ENCODE measurements at regions not wholly inside any gene's neighbourhood (a gene's known extent, or its start where the extent isn't known, plus 50 kb on each side); places are given as distances from the start of the nearest gene placed in this dataset.
"Not testable (repeated sequence)": the region's sequence is repeated elsewhere in the genome, so short reads cannot be mapped to it uniquely, and the experiment has no call there.

- Histone ChIP-seq H3K9me3 (ENCODE audit: insufficient read depth, low read length) (no peaks in the 10 kb centered on the region), H3K36me3 (ENCODE audit: insufficient read depth, insufficient read length, low read length) (no peaks in the 10 kb centered on the region), H3K9ac (ENCODE audit: insufficient read length, low read depth) (no peak overlapping the region), H3K4me1 (ENCODE audit: insufficient read depth, insufficient read length) (no peaks in the 10 kb centered on the region), H3K4me3 (ENCODE audit: insufficient read length, low read depth) (no peak overlapping the region), H3K27me3 (ENCODE audit: insufficient read depth, insufficient read length) (no peaks in the 10 kb centered on the region)
- TF ChIP-seq YY1 (IDR thresholded peaks at IDR 0.05; ENCODE audit: insufficient read depth, insufficient read length): no peak
- no peak for TF ChIP-seq SUZ12 (IDR thresholded peaks at IDR 0.05; ENCODE audit: extremely low read depth, insufficient read depth, insufficient read length)
- no peak for TF ChIP-seq ZNF274 (IDR thresholded peaks at IDR 0.05; ENCODE audit: low read depth, low read length)
- DNase-seq (ENCODE audit: low read depth, low spot score): no peak
Measured at GRCh38 chrX:3522101-3522650, 175.7 kb upstream of the MXRA5 start.

GRCh38 chrX:3521396-3521795 is 174.9 kb upstream of the MXRA5 start:
- no peak for DNase-seq (ENCODE audit: low read depth, low spot score)
- no peak overlapping the region for H3K4me3 ChIP-seq (ENCODE audit: insufficient read length, low read depth)
- H3K9me3 ChIP-seq (ENCODE audit: insufficient read depth, low read length): no peaks in the 10 kb centered on the region
- no peaks in the 10 kb centered on the region for H3K36me3 ChIP-seq (ENCODE audit: insufficient read depth, insufficient read length, low read length)
- no peak overlapping the region for H3K9ac ChIP-seq (ENCODE audit: insufficient read length, low read depth)
- H3K4me1 ChIP-seq (ENCODE audit: insufficient read depth, insufficient read length): no peaks in the 10 kb centered on the region
- TF ChIP-seq SUZ12 (IDR thresholded peaks at IDR 0.05; ENCODE audit: extremely low read depth, insufficient read depth, insufficient read length): no peak
- TF ChIP-seq ZNF274 (IDR thresholded peaks at IDR 0.05; ENCODE audit: low read depth, low read length): no peak
- TF ChIP-seq YY1 (IDR thresholded peaks at IDR 0.05; ENCODE audit: insufficient read depth, insufficient read length): no peak
- no peaks in the 10 kb centered on the region for H3K27me3 ChIP-seq (ENCODE audit: insufficient read depth, insufficient read length)

- H3K9me3 ChIP-seq (ENCODE audit: insufficient read depth, low read length): no peaks in the 10 kb centered on the region
- H3K36me3 ChIP-seq (ENCODE audit: insufficient read depth, insufficient read length, low read length): no peaks in the 10 kb centered on the region
- H3K9ac ChIP-seq (ENCODE audit: insufficient read length, low read depth): no peak overlapping the region
- no peak for TF ChIP-seq SUZ12 (IDR thresholded peaks at IDR 0.05; ENCODE audit: extremely low read depth, insufficient read depth, insufficient read length)
- no peak for TF ChIP-seq ZNF274 (IDR thresholded peaks at IDR 0.05; ENCODE audit: low read depth, low read length)
- no peak for TF ChIP-seq YY1 (IDR thresholded peaks at IDR 0.05; ENCODE audit: insufficient read depth, insufficient read length)
- H3K4me1 ChIP-seq (ENCODE audit: insufficient read depth, insufficient read length): no peaks in the 10 kb centered on the region
- no peak overlapping the region for H3K4me3 ChIP-seq (ENCODE audit: insufficient read length, low read depth)
- H3K27me3 ChIP-seq (ENCODE audit: insufficient read depth, insufficient read length): no peaks in the 10 kb centered on the region
- DNase-seq (ENCODE audit: low read depth, low spot score): no peak
Measured at GRCh38 chrX:3520982-3521381, 174.5 kb upstream of the MXRA5 start.

- Histone ChIP-seq H3K4me3 (ENCODE audit: insufficient read length, low read depth) (no peak overlapping the region), H3K36me3 (ENCODE audit: insufficient read depth, insufficient read length, low read length) (no peaks in the 10 kb centered on the region), H3K27me3 (ENCODE audit: insufficient read depth, insufficient read length) (no peaks in the 10 kb centered on the region), H3K9me3 (ENCODE audit: insufficient read depth, low read length) (no peaks in the 10 kb centered on the region), H3K4me1 (ENCODE audit: insufficient read depth, insufficient read length) (no peaks in the 10 kb centered on the region), H3K9ac (ENCODE audit: insufficient read length, low read depth) (no peak overlapping the region)
- DNase-seq (ENCODE audit: low read depth, low spot score): no peak
- TF ChIP-seq ZNF274 (IDR thresholded peaks at IDR 0.05; ENCODE audit: low read depth, low read length): no peak
- TF ChIP-seq YY1 (IDR thresholded peaks at IDR 0.05; ENCODE audit: insufficient read depth, insufficient read length): no peak
- TF ChIP-seq SUZ12 (IDR thresholded peaks at IDR 0.05; ENCODE audit: extremely low read depth, insufficient read depth, insufficient read length): no peak
Measured at GRCh38 chrX:3520458-3520857, 174.0 kb upstream of the MXRA5 start.

GRCh38 chrX:3519384-3519783 is 172.9 kb upstream of the MXRA5 start:
- H3K4me1 ChIP-seq (ENCODE audit: insufficient read depth, insufficient read length); H3K4me3 ChIP-seq (ENCODE audit: insufficient read length, low read depth); H3K9ac ChIP-seq (ENCODE audit: insufficient read length, low read depth); H3K9me3 ChIP-seq (ENCODE audit: insufficient read depth, low read length); DNase-seq (ENCODE audit: low read depth, low spot score); H3K27me3 ChIP-seq (ENCODE audit: insufficient read depth, insufficient read length); H3K36me3 ChIP-seq (ENCODE audit: insufficient read depth, insufficient read length, low read length): not testable (repeated sequence)

- no peaks in the 10 kb centered on the region for H3K4me1 ChIP-seq (ENCODE audit: insufficient read depth, insufficient read length)
- H3K27me3 ChIP-seq (ENCODE audit: insufficient read depth, insufficient read length): no peaks in the 10 kb centered on the region
- H3K36me3 ChIP-seq (ENCODE audit: insufficient read depth, insufficient read length, low read length): no peaks in the 10 kb centered on the region
- TF ChIP-seq YY1 (IDR thresholded peaks at IDR 0.05; ENCODE audit: insufficient read depth, insufficient read length): no peak
- no peak for TF ChIP-seq ZNF274 (IDR thresholded peaks at IDR 0.05; ENCODE audit: low read depth, low read length)
- TF ChIP-seq SUZ12 (IDR thresholded peaks at IDR 0.05; ENCODE audit: extremely low read depth, insufficient read depth, insufficient read length): no peak
- H3K9me3 ChIP-seq (ENCODE audit: insufficient read depth, low read length): no peaks in the 10 kb centered on the region
- H3K4me3 ChIP-seq (ENCODE audit: insufficient read length, low read depth): no peak overlapping the region
- no peak overlapping the region for H3K9ac ChIP-seq (ENCODE audit: insufficient read length, low read depth)
- DNase-seq (ENCODE audit: low read depth, low spot score): no peak
Measured at GRCh38 chrX:3518870-3519269, 172.4 kb upstream of the MXRA5 start.

- no peak for TF ChIP-seq YY1 (IDR thresholded peaks at IDR 0.05; ENCODE audit: insufficient read depth, insufficient read length)
- TF ChIP-seq SUZ12 (IDR thresholded peaks at IDR 0.05; ENCODE audit: extremely low read depth, insufficient read depth, insufficient read length): no peak
- TF ChIP-seq ZNF274 (IDR thresholded peaks at IDR 0.05; ENCODE audit: low read depth, low read length): no peak
- no peaks in the 10 kb centered on the region for H3K9me3 ChIP-seq (ENCODE audit: insufficient read depth, low read length)
- no peaks in the 10 kb centered on the region for H3K27me3 ChIP-seq (ENCODE audit: insufficient read depth, insufficient read length)
- no peaks in the 10 kb centered on the region for H3K4me1 ChIP-seq (ENCODE audit: insufficient read depth, insufficient read length)
- H3K9ac ChIP-seq (ENCODE audit: insufficient read length, low read depth): no peak overlapping the region
- no peak overlapping the region for H3K4me3 ChIP-seq (ENCODE audit: insufficient read length, low read depth)
- no peak for DNase-seq (ENCODE audit: low read depth, low spot score)
- no peaks in the 10 kb centered on the region for H3K36me3 ChIP-seq (ENCODE audit: insufficient read depth, insufficient read length, low read length)
Measured at GRCh38 chrX:3516051-3516541, 169.6 kb upstream of the MXRA5 start.

All from NT2/D1 (cell line).